Mesenchymal stem cell (in vitro differentiated cells and primary cell): ENCODE measurements at regions not wholly inside any gene's neighbourhood (a gene's known extent, or its start where the extent isn't known, plus 50 kb on each side); places are given as distances from the start of the nearest gene placed in this dataset.

Source experiments
- DNase-seq: peaks from one replicate; pipeline ENCODE4 v3.0.0-alpha.2; 2013
- H2AFZ ChIP-seq: one replicate; pipeline ENCODE4 v1.6.1; 2013; ENCODE audit warnings: low read depth, mild to moderate bottlenecking, control low read depth, inconsistent platforms, low read length, moderate library complexity
- H2AK5ac ChIP-seq: 2 replicates; pipeline ENCODE4 v1.6.1; 2013; ENCODE audit warnings: low read length, moderate library complexity, mild to moderate bottlenecking, inconsistent platforms; ENCODE audit not compliant: severe bottlenecking
- H2BK120ac ChIP-seq: one replicate; pipeline ENCODE4 v1.6.1; 2013; ENCODE audit warnings: low read depth, mild to moderate bottlenecking, inconsistent platforms, low read length, moderate library complexity
- H2BK12ac ChIP-seq, 2 experiments: one replicate each; pipeline ENCODE4 v1.6.1; 2013; ENCODE audit warnings: inconsistent platforms in 2 of 2, low read length in 2 of 2, mild to moderate bottlenecking in 2 of 2, moderate library complexity in 2 of 2, control low read depth in 1 of 2
- H2BK15ac ChIP-seq: one replicate; pipeline ENCODE4 v1.6.1; 2013; ENCODE audit warnings: mild to moderate bottlenecking, low read depth, inconsistent platforms; ENCODE audit not compliant: poor library complexity, severe bottlenecking
- H2BK5ac ChIP-seq: 2 replicates; pipeline ENCODE4 v1.6.1; 2013; ENCODE audit warnings: low read depth, mild to moderate bottlenecking, low read length, control low read depth, inconsistent platforms; ENCODE audit not compliant: poor library complexity, severe bottlenecking
- H3K14ac ChIP-seq, 2 experiments: one replicate each; pipeline ENCODE4 v1.6.1; 2013; ENCODE audit warnings: inconsistent platforms in 2 of 2, low read length in 2 of 2, control low read depth in 1 of 2, mild to moderate bottlenecking in 1 of 2, moderate library complexity in 1 of 2
- H3K18ac ChIP-seq, 2 experiments: one replicate each; pipeline ENCODE4 v1.6.1; 2013; ENCODE audit warnings: inconsistent platforms in 2 of 2, low read length in 2 of 2, control low read depth in 1 of 2, low read depth in 1 of 2, mild to moderate bottlenecking in 1 of 2
- H3K23ac ChIP-seq, 2 experiments: one replicate each; pipeline ENCODE4 v1.6.1; 2013; ENCODE audit warnings: inconsistent platforms in 2 of 2, low read length in 2 of 2, mild to moderate bottlenecking in 2 of 2, moderate library complexity in 2 of 2, control low read depth in 1 of 2
- H3K27ac ChIP-seq: 2 replicates; pipeline ENCODE4 v1.5.1; 2013; ENCODE audit warnings: mild to moderate bottlenecking, moderate library complexity, low read length, control low read depth, inconsistent platforms; ENCODE audit not compliant: poor library complexity, severe bottlenecking
- H3K27me3 ChIP-seq, 2 experiments: 2 replicates each; pipeline versions ENCODE4 v1.6.1 to v1.7.0; 2013; ENCODE audit warnings: low read length in 2 of 2, mild to moderate bottlenecking in 2 of 2, moderate library complexity in 2 of 2, control low read depth in 1 of 2, inconsistent platforms in 1 of 2; ENCODE audit not compliant: control insufficient read depth in 1 of 2, insufficient read depth in 1 of 2
- H3K36me3 ChIP-seq, 2 experiments: 2 replicates each; pipeline versions ENCODE4 v1.6.1 to v1.7.0; 2013; ENCODE audit warnings: low read length in 2 of 2, control low read depth in 1 of 2, inconsistent platforms in 1 of 2, low read depth in 1 of 2, mild to moderate bottlenecking in 1 of 2; ENCODE audit not compliant: insufficient read depth in 2 of 2, control insufficient read depth in 1 of 2
- H3K4ac ChIP-seq, 2 experiments: one replicate each; pipeline ENCODE4 v1.6.1; 2013; ENCODE audit warnings: inconsistent platforms in 2 of 2, low read length in 2 of 2, mild to moderate bottlenecking in 2 of 2, moderate library complexity in 2 of 2, control low read depth in 1 of 2, low read depth in 1 of 2
- H3K4me1 ChIP-seq: 2 replicates; pipeline ENCODE4 v1.6.1; 2013; ENCODE audit warnings: low read depth, low read length, control low read depth; ENCODE audit not compliant: control insufficient read depth, insufficient read depth
- H3K4me2 ChIP-seq: 2 replicates; pipeline ENCODE4 v1.6.1; 2013; ENCODE audit warnings: low read length, mild to moderate bottlenecking, inconsistent platforms; ENCODE audit not compliant: poor library complexity, severe bottlenecking
- H3K4me3 ChIP-seq, 2 experiments: 2 replicates each; pipeline versions ENCODE4 v1.5.1 to v1.7.0; 2013; ENCODE audit warnings: low read length in 2 of 2, mild to moderate bottlenecking in 2 of 2, control low read depth in 1 of 2, low read depth in 1 of 2; ENCODE audit not compliant: insufficient read depth in 1 of 2
- H3K79me1 ChIP-seq: replicated peaks from 2 replicates; pipeline ENCODE4 v1.6.1; 2013; ENCODE audit warnings: mild to moderate bottlenecking, control low read depth, low read length, inconsistent platforms; ENCODE audit not compliant: poor library complexity, severe bottlenecking
- H3K9ac ChIP-seq: 2 replicates; pipeline ENCODE4 v1.7.0; 2013; ENCODE audit warnings: mild to moderate bottlenecking, low read length, moderate library complexity
- H3K9me3 ChIP-seq: 2 replicates; pipeline ENCODE4 v1.7.0; 2013; ENCODE audit warnings: mild to moderate bottlenecking, low read length; ENCODE audit not compliant: control insufficient read depth
- H4K8ac ChIP-seq: one replicate; pipeline ENCODE4 v1.6.1; 2013; ENCODE audit warnings: inconsistent platforms, mild to moderate bottlenecking, low read length, moderate library complexity
- H4K91ac ChIP-seq: one replicate; pipeline ENCODE4 v1.6.1; 2013; ENCODE audit warnings: mild to moderate bottlenecking, low read length, inconsistent platforms
- WGBS: methylation state at CpG from one replicate; pipeline ENCODE4 v1.1.7; 2013; ENCODE audit warnings: mixed read lengths; 5-methylcytosine and 5-hydroxymethylcytosine counted together

DNA sequence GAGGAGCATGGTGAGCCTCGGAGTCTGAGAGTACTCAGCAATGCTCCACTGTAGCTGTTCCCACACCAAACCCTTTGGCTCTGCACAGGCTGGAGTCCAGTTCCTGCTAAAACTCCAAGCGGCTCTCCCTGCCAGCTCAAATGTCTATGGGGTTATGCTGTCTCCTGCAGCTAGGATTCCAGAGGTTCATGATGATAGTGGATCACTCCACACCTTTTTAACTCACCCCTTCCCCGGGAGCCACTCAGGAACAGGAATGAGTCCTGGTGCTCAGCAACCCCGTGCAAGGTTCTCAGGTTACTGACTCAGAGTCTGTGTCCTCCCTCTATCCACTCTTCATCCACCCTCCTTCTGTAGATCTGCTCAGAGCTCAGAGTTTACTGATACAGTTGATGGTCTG, 410.0 kb downstream of the CDH19 start:
- Histone ChIP-seq H3K36me3 (no peaks in the 10 kb centered on the region), H2BK120ac (no peak overlapping the region), H3K4me1 (no peaks in the 10 kb centered on the region), H3K9me3 (no peaks in the 10 kb centered on the region), H4K91ac (no peak overlapping the region), H2BK12ac (no peak overlapping the region), H3K4me3 (no peak overlapping the region), H3K4me2 (no peak overlapping the region), H3K27me3 (no peaks in the 10 kb centered on the region), H3K79me1 (no peaks in the 10 kb centered on the region), H4K8ac (no peak overlapping the region), H3K18ac (no peak overlapping the region), H3K9ac (no peak overlapping the region), H3K4ac (no peak overlapping the region), H3K23ac (no peak overlapping the region), H2AFZ (no peak overlapping the region), H2BK5ac (no peak overlapping the region), H3K27ac (no peak overlapping the region), H2AK5ac (no peak overlapping the region), H3K14ac (no peak overlapping the region), H2BK15ac (no peak overlapping the region)
- no peak for DNase-seq
- 79% methylated on average over 4 of the region's 4 CpGs for WGBS

DNA sequence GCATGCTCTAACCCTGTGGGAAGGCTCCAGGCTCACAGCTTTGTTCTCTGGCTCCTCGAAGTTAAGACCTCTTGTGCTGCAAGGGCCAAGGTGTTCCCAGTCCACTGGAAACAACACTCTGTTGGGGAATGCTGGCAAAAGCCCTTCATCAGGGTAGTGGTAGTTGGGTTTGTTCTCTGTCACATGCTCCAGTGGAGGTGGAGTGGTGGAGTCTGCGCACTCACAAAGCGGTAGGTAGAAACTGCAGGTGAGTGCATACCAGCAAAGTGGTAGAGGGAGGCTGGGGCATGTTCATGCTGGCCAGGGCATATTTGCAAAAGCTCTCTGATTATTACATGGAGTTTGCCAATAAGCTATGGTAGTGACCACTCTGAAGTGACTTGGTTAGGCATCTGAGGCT, 410.5 kb downstream of the CDH19 start:
- H3K4me2 ChIP-seq: no peak overlapping the region
- no peak overlapping the region for H2BK15ac ChIP-seq
- WGBS: 56% methylated on average over 3 of the region's 3 CpGs
- no peak overlapping the region for H3K18ac ChIP-seq
- no peak overlapping the region for H2BK120ac ChIP-seq
- DNase-seq: no peak
- H4K91ac ChIP-seq: no peak overlapping the region
- no peak overlapping the region for H3K9ac ChIP-seq
- H3K36me3 ChIP-seq: no peaks in the 10 kb centered on the region
- H2BK12ac ChIP-seq: no peak overlapping the region
- H3K9me3 ChIP-seq: peaks cover 4% of the 10 kb centered on the region
- no peak overlapping the region for H2AK5ac ChIP-seq
- H4K8ac ChIP-seq: no peak overlapping the region
- no peaks in the 10 kb centered on the region for H3K27me3 ChIP-seq
- H3K79me1 ChIP-seq: no peaks in the 10 kb centered on the region
- H3K27ac ChIP-seq: no peak overlapping the region
- no peak overlapping the region for H3K23ac ChIP-seq
- no peak overlapping the region for H2BK5ac ChIP-seq
- H3K4ac ChIP-seq: no peak overlapping the region
- H3K4me3 ChIP-seq: no peak overlapping the region
- H3K4me1 ChIP-seq: no peaks in the 10 kb centered on the region
- no peak overlapping the region for H2AFZ ChIP-seq
- H3K14ac ChIP-seq: no peak overlapping the region

DNA sequence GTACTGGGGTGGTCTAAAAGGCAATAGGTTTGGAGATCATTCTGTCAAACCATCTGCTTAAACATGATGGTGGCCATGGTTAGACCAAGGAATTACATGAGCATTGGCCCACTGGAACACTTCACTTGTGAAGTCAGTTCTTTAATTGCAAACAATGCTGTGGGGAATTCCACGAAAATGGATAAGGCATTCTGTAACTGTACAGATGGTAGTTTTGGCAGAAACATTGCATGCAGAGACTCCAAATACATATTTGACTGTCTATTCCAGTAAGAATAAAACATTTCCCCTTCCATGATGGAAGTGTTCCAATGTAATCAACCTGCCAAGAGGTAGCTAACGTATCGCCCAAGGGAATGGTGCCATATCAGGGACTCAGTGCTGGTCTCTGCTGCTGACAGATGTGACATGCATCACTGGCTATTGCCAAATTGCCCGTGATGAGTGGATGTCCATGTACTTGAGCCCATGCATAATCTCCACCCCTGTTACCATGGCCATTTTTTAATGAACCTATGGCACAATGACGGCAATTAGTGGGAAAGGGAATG, 417.9 kb downstream of the CDH7 start:
- 85% methylated on average over 5 of the region's 5 CpGs for WGBS
- no peak overlapping the region for H3K14ac ChIP-seq
- H3K18ac ChIP-seq: no peak overlapping the region
- no peaks in the 10 kb centered on the region for H3K79me1 ChIP-seq
- no peak overlapping the region for H2AFZ ChIP-seq
- no peak overlapping the region for H4K8ac ChIP-seq
- no peak overlapping the region for H3K4me2 ChIP-seq
- H3K27me3 ChIP-seq: no peaks in the 10 kb centered on the region
- H2AK5ac ChIP-seq: no peak overlapping the region
- no peak overlapping the region for H2BK120ac ChIP-seq
- no peak overlapping the region for H3K9ac ChIP-seq
- no peaks in the 10 kb centered on the region for H3K4me1 ChIP-seq
- no peak overlapping the region for H2BK12ac ChIP-seq
- no peak overlapping the region for H3K4me3 ChIP-seq
- no peak overlapping the region for H2BK5ac ChIP-seq
- H3K4ac ChIP-seq: no peak overlapping the region
- H3K36me3 ChIP-seq: no peaks in the 10 kb centered on the region
- H3K27ac ChIP-seq: no peak overlapping the region
- DNase-seq: no peak
- H4K91ac ChIP-seq: no peak overlapping the region
- no peak overlapping the region for H3K23ac ChIP-seq
- H2BK15ac ChIP-seq: no peak overlapping the region
- no peaks in the 10 kb centered on the region for H3K9me3 ChIP-seq

DNA sequence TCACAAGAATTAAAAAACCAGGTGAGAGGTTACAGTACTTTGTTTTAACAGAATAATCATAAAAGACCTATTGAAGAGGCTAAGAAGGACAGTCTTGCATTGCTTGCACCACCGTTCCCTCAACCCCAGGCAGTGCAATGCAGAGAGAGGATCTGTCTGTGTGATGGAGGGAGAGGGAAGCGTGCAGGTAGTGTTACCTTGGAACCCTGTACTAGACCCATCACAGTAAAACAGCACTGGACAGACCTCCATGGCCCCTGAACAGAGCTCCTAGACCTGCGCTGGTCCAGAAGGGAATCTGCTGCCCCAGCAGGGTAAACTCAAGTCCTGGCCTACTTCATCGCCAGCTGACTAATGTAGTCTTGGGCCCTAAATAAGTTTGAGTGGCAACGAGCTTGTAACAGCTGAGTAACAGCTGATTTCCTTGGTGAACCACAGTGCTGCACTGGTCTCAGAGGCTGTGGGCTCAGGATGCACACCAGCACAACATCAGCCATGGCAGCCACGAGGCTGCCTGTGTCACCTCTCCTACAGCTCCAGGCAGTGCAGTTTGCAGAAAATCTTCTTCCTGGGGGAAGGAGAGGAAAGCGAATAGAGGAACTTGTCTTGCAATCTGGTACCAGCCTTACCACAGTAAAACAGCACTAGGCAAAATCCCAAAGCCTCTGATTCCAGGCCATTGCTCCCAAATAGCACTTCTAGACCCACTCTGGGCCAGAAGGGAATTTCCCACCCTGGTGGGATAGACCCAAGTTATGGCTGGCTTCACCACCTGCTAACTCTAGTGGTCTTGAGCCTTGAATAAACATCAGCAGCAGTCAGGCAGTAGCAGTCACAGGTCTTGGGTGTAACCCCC, 417.2 kb downstream of the CDH7 start:
- H2BK15ac ChIP-seq: no peak overlapping the region
- H2AFZ ChIP-seq: no peak overlapping the region
- no peaks in the 10 kb centered on the region for H3K27me3 ChIP-seq
- no peak overlapping the region for H3K9ac ChIP-seq
- WGBS: 72% methylated on average over 5 of the region's 7 CpGs
- no peak overlapping the region for H3K23ac ChIP-seq
- H4K8ac ChIP-seq: no peak overlapping the region
- H3K4me2 ChIP-seq: no peak overlapping the region
- no peak overlapping the region for H3K14ac ChIP-seq
- H3K79me1 ChIP-seq: no peaks in the 10 kb centered on the region
- no peaks in the 10 kb centered on the region for H3K36me3 ChIP-seq
- H2AK5ac ChIP-seq: no peak overlapping the region
- H3K27ac ChIP-seq: no peak overlapping the region
- H2BK12ac ChIP-seq: no peak overlapping the region
- H2BK5ac ChIP-seq: no peak overlapping the region
- no peak overlapping the region for H3K4ac ChIP-seq
- no peak overlapping the region for H2BK120ac ChIP-seq
- H3K4me3 ChIP-seq: no peak overlapping the region
- DNase-seq: no peak
- H3K9me3 ChIP-seq: no peaks in the 10 kb centered on the region
- H3K4me1 ChIP-seq: no peaks in the 10 kb centered on the region
- H3K18ac ChIP-seq: no peak overlapping the region
- no peak overlapping the region for H4K91ac ChIP-seq
